Suppressor macrophage (primary cell): ENCODE measurements at regions not wholly inside any gene's neighbourhood (a gene's known extent, or its start where the extent isn't known, plus 50 kb on each side); places are given as distances from the start of the nearest gene placed in this dataset.
"Not testable (repeated sequence)": the region's sequence is repeated elsewhere in the genome, so short reads cannot be mapped to it uniquely, and the experiment has no call there.

Experiments
- DNase-seq, 4 experiments: peaks; one replicate each; pipeline ENCODE4 v3.0.0-alpha.2; 2020 to 2022

DNA sequence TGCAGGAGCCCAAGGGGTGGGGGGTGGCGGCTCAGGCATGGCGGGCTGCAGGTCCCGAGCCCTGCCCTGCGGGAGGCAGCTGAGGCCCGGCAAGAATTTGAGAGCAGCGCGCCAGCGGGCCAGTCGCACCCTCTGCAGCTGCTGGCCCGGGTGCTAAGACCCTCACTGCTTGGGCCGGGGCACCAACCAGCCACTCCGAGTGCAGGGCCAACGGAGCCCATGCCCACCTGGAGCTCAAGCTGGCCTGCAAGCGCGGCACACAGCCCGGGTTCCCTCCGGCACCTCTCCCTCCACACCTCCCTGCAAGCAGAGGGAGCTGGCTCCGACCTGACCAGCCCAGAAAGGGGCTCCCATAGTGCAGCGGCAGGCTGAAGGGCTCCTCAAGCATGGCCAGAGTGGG, 758.2 kb upstream of the INTU start:
- DNase-seq = no peak

GRCh38 chr4:126888968-126889367, 743.8 kb upstream of the INTU start:
- no peak for DNase-seq

DNA sequence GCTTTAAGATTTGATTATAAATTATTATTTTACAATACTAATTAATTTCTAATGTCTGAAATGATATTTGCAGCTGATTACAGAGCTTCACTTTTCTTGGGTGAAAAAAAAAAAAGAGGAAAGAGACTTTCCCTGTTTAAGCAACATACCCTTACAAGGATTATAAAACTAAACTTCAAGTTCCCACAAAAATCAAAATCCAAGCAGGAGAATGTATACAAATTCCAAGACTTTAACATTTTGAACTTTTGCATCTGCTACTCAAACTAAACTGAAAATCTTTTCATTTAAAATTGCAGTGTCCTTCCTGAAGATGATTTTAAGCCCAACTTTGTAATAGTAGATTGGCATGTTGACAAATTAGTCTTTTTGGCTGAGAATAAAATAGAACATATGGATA, 742.4 kb upstream of the INTU start:
- no peak for DNase-seq

GRCh38 chr4:126890994-126891393, 741.8 kb upstream of the INTU start:
- DNase-seq = no peak

DNA sequence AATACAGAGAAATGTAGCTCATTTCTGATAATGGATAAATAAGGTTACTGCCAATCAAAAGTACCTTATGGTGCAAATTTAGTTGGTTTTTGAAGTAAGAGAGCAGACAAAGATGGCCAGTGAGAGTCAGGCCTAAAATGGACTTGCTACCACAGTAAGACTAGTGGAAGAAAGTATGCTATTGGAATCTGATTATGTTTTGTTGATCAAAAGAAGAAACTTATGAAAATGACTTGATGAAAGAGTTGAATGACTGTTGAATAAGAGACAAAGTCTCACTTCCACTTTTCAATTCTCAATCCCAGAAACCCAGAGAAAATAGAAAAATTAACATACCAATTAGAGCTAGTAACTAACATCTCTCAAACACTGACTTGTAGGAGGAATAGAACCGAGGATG, 737.8 kb upstream of the INTU start:
- DNase-seq = no peak

GRCh38 chr4:126895988-126896570, 736.7 kb upstream of the INTU start:
- DNase-seq = no peak

GRCh38 chr4:126897038-126897437, 735.7 kb upstream of the INTU start:
- DNase-seq = no peak

DNA sequence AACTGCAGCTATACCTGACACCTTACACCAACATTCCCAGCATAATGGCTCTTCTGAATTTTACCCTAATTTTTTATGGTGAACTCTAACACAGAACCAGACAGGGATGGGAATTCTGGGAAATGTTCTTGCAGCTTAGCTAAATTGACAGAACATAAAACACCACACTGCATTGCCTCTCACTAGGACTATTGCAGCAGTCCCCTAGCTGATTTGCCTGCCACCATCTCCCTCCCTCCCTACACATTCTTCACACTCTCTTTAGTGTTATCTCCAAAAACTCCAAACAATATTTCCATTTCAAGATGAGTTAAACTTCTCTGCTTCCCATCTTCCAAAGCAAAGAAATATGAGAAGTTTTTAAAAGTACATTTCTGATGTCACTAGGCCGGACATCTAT, 733.9 kb upstream of the INTU start:
- no peak for DNase-seq

GRCh38 chr4:126899331-126899801, 733.4 kb upstream of the INTU start:
- no peak for DNase-seq

- DNase-seq = no peak
Observed at GRCh38 chr4:126906466-126906865, 726.3 kb upstream of the INTU start.

GRCh38 chr4:126907389-126907788, 725.4 kb upstream of the INTU start:
- no peak for DNase-seq

- DNase-seq = no peak
Observed at GRCh38 chr4:126916049-126916625, 716.6 kb upstream of the INTU start.

- no peak for DNase-seq
Observed at GRCh38 chr4:126916626-126917140, 716.1 kb upstream of the INTU start.

GRCh38 chr4:126922328-126922938, 710.3 kb upstream of the INTU start:
- DNase-seq = not testable (repeated sequence)

DNA sequence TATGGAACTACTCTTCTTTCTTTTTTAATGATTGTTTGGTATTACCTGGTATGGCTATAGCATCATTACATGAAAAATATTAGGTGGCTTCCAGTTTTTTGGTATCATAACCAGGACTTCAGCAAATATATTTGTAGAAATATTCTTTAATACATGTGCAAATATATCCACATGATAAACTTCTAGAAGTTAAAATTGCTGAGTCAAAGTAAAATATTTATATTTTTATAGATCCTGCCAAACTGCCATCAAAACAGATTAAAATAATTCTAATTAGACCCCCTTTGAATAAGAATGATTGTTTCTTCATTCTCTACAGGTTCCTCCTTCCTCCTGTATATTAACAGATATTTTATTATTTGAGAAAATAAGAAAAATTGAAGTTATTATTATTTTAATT, 708.5 kb upstream of the INTU start:
- no peak for DNase-seq

DNA sequence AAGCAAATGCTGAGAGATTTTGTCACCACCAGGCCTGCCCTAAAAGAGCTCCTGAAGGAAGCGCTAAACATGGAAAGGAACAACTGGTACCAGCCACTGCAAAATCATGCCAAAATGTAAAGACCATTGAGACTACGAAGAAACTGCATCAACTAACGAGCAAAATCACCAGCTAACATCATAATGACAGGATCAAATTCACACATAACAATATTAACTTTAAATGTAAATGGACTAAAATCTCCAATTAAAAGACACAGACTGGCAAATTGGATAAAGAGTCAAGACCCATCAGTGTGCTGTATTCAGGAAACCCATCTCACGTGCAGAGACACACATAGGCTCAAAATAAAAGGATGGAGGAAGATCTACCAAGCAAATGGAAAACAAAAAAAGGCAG, 702.7 kb upstream of the INTU start:
- not testable (repeated sequence) for DNase-seq

GRCh38 chr4:126935801-126936200, 697.0 kb upstream of the INTU start:
- DNase-seq = no peak

DNA sequence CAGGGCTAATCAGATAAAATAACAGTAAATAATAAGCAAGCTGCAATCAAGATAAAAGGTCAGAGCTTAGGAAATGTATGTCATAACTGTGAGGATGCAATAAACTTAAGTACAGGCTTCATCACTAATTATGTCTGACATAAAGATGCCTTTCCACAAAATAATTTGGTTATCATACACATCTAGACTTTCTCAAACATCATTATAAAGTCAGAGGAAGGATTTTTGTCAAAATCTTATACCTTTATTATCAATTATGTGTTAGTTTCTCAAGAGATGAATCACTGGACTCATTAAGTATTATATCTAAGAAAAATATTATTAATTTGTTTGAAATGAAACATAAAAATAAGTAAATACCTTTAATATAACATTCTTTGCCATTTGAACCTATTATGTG, 695.4 kb upstream of the INTU start:
- DNase-seq = no peak

DNA sequence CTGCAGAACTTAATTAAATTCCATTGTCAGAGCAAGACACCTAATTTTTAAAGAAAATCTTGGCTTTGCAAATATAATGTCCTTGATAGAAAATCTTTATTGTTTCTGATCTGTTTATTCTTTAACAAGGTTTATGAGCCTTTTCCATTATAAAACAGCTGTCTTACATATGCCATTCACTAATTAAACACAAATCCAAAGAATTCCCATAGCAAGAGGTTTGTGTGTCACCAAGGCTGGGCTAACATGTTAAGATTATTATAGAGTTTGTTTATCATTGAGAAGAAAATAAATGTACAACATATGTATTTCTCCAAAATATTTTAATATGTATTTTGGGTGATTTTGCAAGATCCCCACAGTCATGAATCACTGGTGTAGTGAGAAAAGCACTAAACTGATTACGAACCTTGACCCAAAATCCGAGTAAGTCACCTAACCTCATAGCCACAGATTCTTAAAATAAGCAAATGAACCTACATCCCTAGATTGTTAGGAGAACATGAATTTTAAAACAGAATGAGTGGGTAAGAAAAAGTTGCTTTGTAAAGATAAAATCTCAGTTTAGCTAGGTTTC, 694.8 kb upstream of the INTU start:
- DNase-seq = no peak

GRCh38 chr4:126939401-126939800, 693.4 kb upstream of the INTU start:
- no peak for DNase-seq

- no peak for DNase-seq
Observed at GRCh38 chr4:126947536-126947935, 685.2 kb upstream of the INTU start.

- no peak for DNase-seq
Observed at GRCh38 chr4:126954537-126955291, 678.0 kb upstream of the INTU start.
